WTC11 (cell line): ENCODE measurements at regions not wholly inside any gene's neighbourhood (a gene's known extent, or its start where the extent isn't known, plus 50 kb on each side); places are given as distances from the start of the nearest gene placed in this dataset.

ENCODE experiments used
- ATF6 ChIP-seq: sonication (generic); formaldehyde crosslinking; IDR thresholded peaks from 2 replicates; pipeline ENCODE4 v1.8.1; 2023; ENCODE audit warnings: mild to moderate bottlenecking, missing genetic modification reagents
- CDX4 ChIP-seq: fragments of 250-450 bp; sonication (Bioruptor Pico); IDR thresholded peaks from 2 replicates; pipeline ENCODE4 v1.9.0; 2021; ENCODE audit warnings: moderate library complexity, mild to moderate bottlenecking, inconsistent platforms, borderline replicate concordance
- CTCF ChIP-seq: fragments of 200-600 bp; IDR thresholded peaks from 2 replicates; pipeline ENCODE4 v1.8.0; 2022; ENCODE audit warnings: antibody characterized with exemption
- ETV6 ChIP-seq: sonication (generic); formaldehyde crosslinking; IDR thresholded peaks from 2 replicates; pipeline ENCODE4 v1.8.1; 2022; ENCODE audit warnings: mild to moderate bottlenecking, missing genetic modification reagents
- IRF2 ChIP-seq: sonication (generic); formaldehyde crosslinking; IDR thresholded peaks from 2 replicates; pipeline ENCODE4 v1.8.0; 2022; ENCODE audit warnings: low read depth, missing genetic modification reagents, borderline replicate concordance
- JUN ChIP-seq: sonication (generic); formaldehyde crosslinking; IDR thresholded peaks from 2 replicates; pipeline ENCODE4 v1.8.0; 2023; ENCODE audit warnings: mild to moderate bottlenecking, missing genetic modification reagents
- STAT6 ChIP-seq: sonication (generic); formaldehyde crosslinking; conservative IDR thresholded peaks from 2 replicates; pipeline ENCODE4 v1.8.1; 2023; ENCODE audit warnings: mild to moderate bottlenecking, low read depth, missing genetic modification reagents, moderate library complexity
- USF1 ChIP-seq: sonication (generic); formaldehyde crosslinking; IDR thresholded peaks from 2 replicates; pipeline ENCODE4 v1.8.0; 2022; ENCODE audit warnings: mild to moderate bottlenecking, missing genetic modification reagents
- TF ChIP-seq, protein P1 (sequence below): sonication (generic); formaldehyde crosslinking; IDR thresholded peaks from 2 replicates; pipeline ENCODE4 v1.8.1; 2023; ENCODE audit warnings: mild to moderate bottlenecking, missing genetic modification reagents, moderate library complexity
- TF ChIP-seq, protein P2 (sequence below): fragments of 250-450 bp; sonication (Bioruptor Pico); IDR thresholded peaks from 2 replicates; pipeline ENCODE4 v1.9.0; 2021; ENCODE audit warnings: mild to moderate bottlenecking
- TF ChIP-seq, protein P3 (sequence below): sonication (generic); formaldehyde crosslinking; IDR thresholded peaks from 2 replicates; pipeline ENCODE4 v1.8.0; 2022; ENCODE audit warnings: mild to moderate bottlenecking, missing genetic modification reagents

DNA sequence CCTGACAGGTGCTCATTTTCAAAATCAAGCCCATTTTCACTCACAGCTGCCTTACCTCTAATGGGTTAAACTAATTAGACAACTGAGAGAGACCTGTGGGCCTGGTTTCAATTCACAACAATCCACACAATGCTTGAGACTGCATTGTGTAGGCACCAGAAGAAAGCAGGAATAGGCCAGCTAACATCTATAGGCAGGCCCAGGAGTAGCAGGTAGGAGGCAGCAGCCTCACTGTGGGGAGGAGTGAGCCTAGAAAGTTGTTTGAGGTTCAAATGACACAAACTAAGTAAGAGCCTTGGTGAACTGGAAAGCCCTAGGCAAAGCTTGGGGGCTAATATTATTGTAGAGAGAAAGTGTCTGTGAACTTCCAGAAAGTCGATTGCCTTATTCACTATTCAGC, 289.5 kb upstream of the CCDC196 start:
- TF ChIP-seq IRF2 (CRISPR knock-in tag) (no peak), USF1 (CRISPR knock-in tag) (no peak), CTCF (no peak), STAT6 (no peak), JUN (CRISPR knock-in tag) (no peak), ETV6 (CRISPR knock-in tag) (no peak), ATF6 (CRISPR knock-in tag) (no peak), CDX4 (no peak)
- TF ChIP-seq, protein P1, sequence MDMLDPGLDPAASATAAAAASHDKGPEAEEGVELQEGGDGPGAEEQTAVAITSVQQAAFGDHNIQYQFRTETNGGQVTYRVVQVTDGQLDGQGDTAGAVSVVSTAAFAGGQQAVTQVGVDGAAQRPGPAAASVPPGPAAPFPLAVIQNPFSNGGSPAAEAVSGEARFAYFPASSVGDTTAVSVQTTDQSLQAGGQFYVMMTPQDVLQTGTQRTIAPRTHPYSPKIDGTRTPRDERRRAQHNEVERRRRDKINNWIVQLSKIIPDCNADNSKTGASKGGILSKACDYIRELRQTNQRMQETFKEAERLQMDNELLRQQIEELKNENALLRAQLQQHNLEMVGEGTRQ = no peak
- TF ChIP-seq, protein P2, sequence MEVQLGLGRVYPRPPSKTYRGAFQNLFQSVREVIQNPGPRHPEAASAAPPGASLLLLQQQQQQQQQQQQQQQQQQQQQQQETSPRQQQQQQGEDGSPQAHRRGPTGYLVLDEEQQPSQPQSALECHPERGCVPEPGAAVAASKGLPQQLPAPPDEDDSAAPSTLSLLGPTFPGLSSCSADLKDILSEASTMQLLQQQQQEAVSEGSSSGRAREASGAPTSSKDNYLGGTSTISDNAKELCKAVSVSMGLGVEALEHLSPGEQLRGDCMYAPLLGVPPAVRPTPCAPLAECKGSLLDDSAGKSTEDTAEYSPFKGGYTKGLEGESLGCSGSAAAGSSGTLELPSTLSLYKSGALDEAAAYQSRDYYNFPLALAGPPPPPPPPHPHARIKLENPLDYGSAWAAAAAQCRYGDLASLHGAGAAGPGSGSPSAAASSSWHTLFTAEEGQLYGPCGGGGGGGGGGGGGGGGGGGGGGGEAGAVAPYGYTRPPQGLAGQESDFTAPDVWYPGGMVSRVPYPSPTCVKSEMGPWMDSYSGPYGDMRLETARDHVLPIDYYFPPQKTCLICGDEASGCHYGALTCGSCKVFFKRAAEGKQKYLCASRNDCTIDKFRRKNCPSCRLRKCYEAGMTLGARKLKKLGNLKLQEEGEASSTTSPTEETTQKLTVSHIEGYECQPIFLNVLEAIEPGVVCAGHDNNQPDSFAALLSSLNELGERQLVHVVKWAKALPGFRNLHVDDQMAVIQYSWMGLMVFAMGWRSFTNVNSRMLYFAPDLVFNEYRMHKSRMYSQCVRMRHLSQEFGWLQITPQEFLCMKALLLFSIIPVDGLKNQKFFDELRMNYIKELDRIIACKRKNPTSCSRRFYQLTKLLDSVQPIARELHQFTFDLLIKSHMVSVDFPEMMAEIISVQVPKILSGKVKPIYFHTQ = no peak
- TF ChIP-seq, protein P3, sequence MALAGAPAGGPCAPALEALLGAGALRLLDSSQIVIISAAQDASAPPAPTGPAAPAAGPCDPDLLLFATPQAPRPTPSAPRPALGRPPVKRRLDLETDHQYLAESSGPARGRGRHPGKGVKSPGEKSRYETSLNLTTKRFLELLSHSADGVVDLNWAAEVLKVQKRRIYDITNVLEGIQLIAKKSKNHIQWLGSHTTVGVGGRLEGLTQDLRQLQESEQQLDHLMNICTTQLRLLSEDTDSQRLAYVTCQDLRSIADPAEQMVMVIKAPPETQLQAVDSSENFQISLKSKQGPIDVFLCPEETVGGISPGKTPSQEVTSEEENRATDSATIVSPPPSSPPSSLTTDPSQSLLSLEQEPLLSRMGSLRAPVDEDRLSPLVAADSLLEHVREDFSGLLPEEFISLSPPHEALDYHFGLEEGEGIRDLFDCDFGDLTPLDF (CRISPR knock-in tag) = no peak
